PC-3 (cell line): ENCODE measurements at regions not wholly inside any gene's neighbourhood (a gene's known extent, or its start where the extent isn't known, plus 50 kb on each side); places are given as distances from the start of the nearest gene placed in this dataset.
A peak's percentile ranks its signal among the peaks of the same experiment; 100 is the strongest.

Experiments used
- ATAC-seq: fragments of 200-7000 bp; cut with Tn5 transposase; 2 replicates; pipeline ENCODE4 v1.9.1; 2020; ENCODE audit warnings: mild to moderate bottlenecking, moderate library complexity
- BruUV-seq: library from RNA; stranded (reverse); fragments of 400-500 nt; replicated peaks from 2 replicates; lab custom pipeline; 2021; lab: Mats Ljungman, UMichigan
- CTCF ChIA-PET: fragments of 300-600 bp; sonication (Branson Sonifier 250); formaldehyde crosslinking; loops from one replicate; lab custom pipeline; 2022; ENCODE audit warnings: antibody characterized with exemption; lab: Charles Lee
- POLR2A ChIA-PET: fragments of 300-600 bp; sonication (Branson Sonifier 250); formaldehyde crosslinking; loops from one replicate; lab custom pipeline; 2022; ENCODE audit warnings: antibody characterized with exemption; ENCODE audit not compliant: unreplicated experiment; lab: Charles Lee
- DNase-seq: peaks from one replicate; pipeline ENCODE4 v3.0.0-alpha.2; 2015
- H2AFZ ChIP-seq: fragments of 300-600 bp; sonication (generic); 2 replicates; pipeline ENCODE4 v1.6.0; 2016; ENCODE audit warnings: antibody characterized with exemption, low read length
- H3F3A ChIP-seq: fragments of 300-600 bp; sonication (generic); one replicate; pipeline ENCODE4 v1.6.0; 2017; ENCODE audit warnings: antibody characterized with exemption, low read length, control low read depth, mild to moderate bottlenecking; ENCODE audit not compliant: unreplicated experiment
- H3K27ac ChIP-seq: fragments of 300-600 bp; sonication (generic); 2 replicates; pipeline ENCODE4 v1.5.1; 2016; ENCODE audit warnings: mild to moderate bottlenecking, low read length
- H3K27me3 ChIP-seq: fragments of 300-600 bp; sonication (generic); 2 replicates; pipeline ENCODE4 v1.6.1; 2016; ENCODE audit warnings: low read length, mixed read lengths
- H3K36me3 ChIP-seq: fragments of 300-600 bp; sonication (generic); 2 replicates; pipeline ENCODE4 v1.6.1; 2016; ENCODE audit warnings: low read depth, mixed run types, low read length, mixed read lengths
- H3K4me1 ChIP-seq: fragments of 300-600 bp; sonication (generic); 2 replicates; pipeline ENCODE4 v1.5.1; 2016; ENCODE audit warnings: low read length; ENCODE audit not compliant: insufficient read depth
- H3K4me2 ChIP-seq: fragments of 300-600 bp; sonication (generic); 2 replicates; pipeline ENCODE4 v1.6.0; 2016; ENCODE audit warnings: low read length
- H3K4me3 ChIP-seq: fragments of 300-600 bp; sonication (generic); 2 replicates; pipeline ENCODE4 v1.5.1; 2016; ENCODE audit warnings: mild to moderate bottlenecking, low read length, mixed read lengths
- H3K79me2 ChIP-seq: fragments of 300-600 bp; sonication (generic); 2 replicates; pipeline ENCODE4 v1.6.1; 2017; ENCODE audit warnings: low read length, mixed read lengths
- H3K9ac ChIP-seq: fragments of 300-600 bp; sonication (generic); 2 replicates; pipeline ENCODE4 v1.6.0; 2016; ENCODE audit warnings: mild to moderate bottlenecking, low read length
- H3K9me2 ChIP-seq: fragments of 300-600 bp; sonication (generic); replicated peaks from 2 replicates; pipeline ENCODE4 v1.6.1; 2016; ENCODE audit warnings: mixed run types, low read length, mixed read lengths
- H3K9me3 ChIP-seq: fragments of 300-600 bp; sonication (generic); 2 replicates; pipeline ENCODE4 v1.6.1; 2016; ENCODE audit warnings: low read length, mixed read lengths
- H4K20me1 ChIP-seq: fragments of 300-600 bp; sonication (generic); 2 replicates; pipeline ENCODE4 v1.6.1; 2016; ENCODE audit warnings: low read length, mixed read lengths
- CTCF ChIP-seq: fragments of 300-600 bp; sonication (generic); conservative IDR thresholded peaks from 2 replicates; pipeline ENCODE4 v1.5.1; 2017; ENCODE audit warnings: antibody characterized with exemption, low read depth, mild to moderate bottlenecking, low read length
- EZH2 ChIP-seq: fragments of 300-600 bp; sonication (generic); IDR thresholded peaks from one replicate; pipeline ENCODE4 v1.6.1; 2017; ENCODE audit warnings: antibody characterized with exemption, mild to moderate bottlenecking, low read length; ENCODE audit not compliant: unreplicated experiment
- EZH2phosphoT487 ChIP-seq: fragments of 300-600 bp; sonication (generic); IDR thresholded peaks from 2 replicates; pipeline ENCODE4 v1.6.1; 2018; ENCODE audit warnings: mild to moderate bottlenecking, antibody characterized with exemption, low read length, borderline replicate concordance
- intact Hi-C: fragments of 100-400 bp; cut with micrococcal nuclease; formaldehyde crosslinking; loops from 2 replicates; pipeline ENCODE4 v1.9.0; 2023

DNA sequence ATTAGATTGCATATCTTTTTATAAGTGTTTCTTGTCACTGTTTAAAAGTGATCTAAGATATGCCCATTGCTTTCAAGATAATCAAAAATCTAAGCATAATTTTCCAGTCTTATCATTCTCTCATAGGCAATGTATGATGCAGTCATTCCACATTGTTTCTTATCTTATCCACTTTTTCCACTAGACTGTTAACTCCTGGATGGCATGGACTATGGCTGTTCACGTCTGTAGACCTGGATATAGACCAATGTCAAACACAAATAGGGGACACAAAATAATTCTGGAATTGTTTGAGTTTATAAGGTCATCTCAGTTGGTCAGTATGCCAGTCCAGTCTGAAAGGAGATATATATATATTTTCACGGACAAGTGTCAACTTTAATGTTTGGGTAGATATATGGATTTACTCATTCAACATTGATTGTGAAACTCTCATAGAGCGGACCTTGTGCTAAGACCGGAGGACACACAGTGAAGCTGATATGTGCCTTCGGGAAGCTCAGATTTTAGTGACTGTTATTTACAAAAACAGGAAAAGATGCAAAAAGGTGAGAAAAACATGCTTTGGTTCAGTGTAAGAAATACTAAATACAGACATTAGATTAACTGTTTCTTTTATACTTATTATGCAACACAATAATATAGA, 689.4 kb upstream of the SLC8A1 start:
- Histone ChIP-seq H3K27me3 (no peaks in the 10 kb centered on the region), H3K4me1 (peaks cover 21% of the 10 kb centered on the region), H3K79me2 (no peaks in the 10 kb centered on the region), H3K9ac (peak overlapping the region; percentile 19; the same call in 1 of the 2 replicates), H3K27ac (peak overlapping the region; percentile 55), H2AFZ (no peak overlapping the region), H3K9me2 (no peaks in the 10 kb centered on the region), H3K36me3 (no peaks in the 10 kb centered on the region), H3K4me3 (no peak overlapping the region), H3F3A (no peaks in the 10 kb centered on the region), H3K9me3 (no peaks in the 10 kb centered on the region), H4K20me1 (no peaks in the 10 kb centered on the region), H3K4me2 (peak overlapping the region; percentile 20; the same call in 1 of the 2 replicates)
- ChIA-PET CTCF (no interaction called here), POLR2A (no interaction called here)
- no peak for DNase-seq
- intact Hi-C loops = loop anchor here (5.0 to 10.0 kb wide), 3 partner anchors 144 to 296 kb away; no protein-coding TSS in a partner anchor
- TF ChIP-seq EZH2 = no peak
- TF ChIP-seq CTCF = no peak
- TF ChIP-seq EZH2phosphoT487 = no peak
- no TSS peak for BruUV-seq
- no peak for ATAC-seq

DNA sequence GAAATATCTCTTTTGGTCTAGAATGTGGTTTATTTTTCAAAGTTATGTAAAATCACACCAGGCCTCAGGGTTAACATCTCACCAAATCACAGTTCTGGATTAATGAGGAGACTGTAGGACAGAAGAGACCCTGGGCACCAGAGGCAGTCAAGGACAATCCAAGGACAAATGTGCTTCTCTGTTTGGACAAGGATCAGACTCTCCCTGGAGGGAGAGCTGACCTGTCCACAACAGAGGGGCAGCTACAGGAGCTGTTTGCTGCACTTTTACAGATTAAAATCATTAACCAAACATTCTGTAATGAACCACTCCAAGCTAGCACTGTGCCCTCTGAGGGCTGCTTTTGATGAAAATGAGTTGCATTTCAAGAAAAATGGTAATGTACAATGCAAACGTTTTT, 690.6 kb upstream of the SLC8A1 start:
- Histone ChIP-seq H3K4me1 (peaks cover 17% of the 10 kb centered on the region), H4K20me1 (no peaks in the 10 kb centered on the region), H3K4me2 (0 out of 2 replicates have a peak overlapping the region, but pooled peaks have one; percentile 1), H3F3A (no peaks in the 10 kb centered on the region), H3K9ac (peak overlapping the region; percentile 18; the same call in 1 of the 2 replicates), H3K9me2 (no peaks in the 10 kb centered on the region), H3K27ac (peak overlapping the region; percentile 55), H3K79me2 (no peaks in the 10 kb centered on the region), H3K27me3 (no peaks in the 10 kb centered on the region), H3K4me3 (no peak overlapping the region), H2AFZ (no peak overlapping the region), H3K9me3 (no peaks in the 10 kb centered on the region), H3K36me3 (no peaks in the 10 kb centered on the region)
- no peak for DNase-seq
- POLR2A ChIA-PET = no interaction called here
- intact Hi-C loops = loop anchor here (1.0 to 10.0 kb wide), 4 partner anchors 62 to 298 kb away; no protein-coding TSS in a partner anchor
- CTCF ChIA-PET = no interaction called here
- BruUV-seq = no TSS peak
- peak; percentile 5 for ATAC-seq
- TF ChIP-seq EZH2phosphoT487 (no peak), EZH2 (no peak), CTCF (no peak)

DNA sequence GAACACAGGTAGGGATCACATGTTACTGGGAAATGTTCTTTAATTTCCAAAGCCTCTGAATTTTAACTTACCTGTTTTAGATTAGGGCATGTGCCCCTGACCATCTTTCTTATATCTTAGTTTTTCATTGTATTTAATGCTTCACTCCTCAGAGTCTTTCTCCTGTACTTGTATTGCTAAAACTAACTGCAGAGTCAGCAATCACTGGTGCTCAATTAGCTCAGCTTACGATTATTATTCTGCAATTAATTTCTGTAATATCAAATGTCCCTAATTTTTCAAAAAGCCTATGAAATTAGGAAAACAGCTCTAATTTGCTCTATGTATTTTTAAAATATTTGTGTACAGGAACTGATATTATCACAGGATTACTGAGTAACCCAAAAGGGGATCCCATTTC, 693.2 kb upstream of the SLC8A1 start:
- CTCF ChIA-PET = no interaction called here
- ATAC-seq = no peak
- H3K79me2 ChIP-seq = no peaks in the 10 kb centered on the region

More for the DNA sequence above, 693.2 kb upstream of the SLC8A1 start:
- intact Hi-C loops = loop anchor here (10.0 kb wide), 2 partner anchors 140 to 300 kb away; no protein-coding TSS in a partner anchor
- H4K20me1 ChIP-seq = no peaks in the 10 kb centered on the region
- POLR2A ChIA-PET = no interaction called here
- H3K27ac ChIP-seq = no peak overlapping the region
- no peak for DNase-seq
- no peak for TF ChIP-seq EZH2phosphoT487
- TF ChIP-seq CTCF = no peak
- H3F3A ChIP-seq = no peaks in the 10 kb centered on the region
- H3K9ac ChIP-seq = no peak overlapping the region
- H3K4me3 ChIP-seq = no peak overlapping the region
- H3K4me2 ChIP-seq = no peak overlapping the region
- H2AFZ ChIP-seq = no peak overlapping the region
- no peaks in the 10 kb centered on the region for H3K27me3 ChIP-seq
- H3K9me2 ChIP-seq = no peaks in the 10 kb centered on the region
- no TSS peak for BruUV-seq
- H3K36me3 ChIP-seq = no peaks in the 10 kb centered on the region
- H3K4me1 ChIP-seq = peaks cover 17% of the 10 kb centered on the region
- H3K9me3 ChIP-seq = no peaks in the 10 kb centered on the region
